Esophagus muscularis mucosa (tissue), 4 donors: ENCODE measurements at regions not wholly inside any gene's neighbourhood (a gene's known extent, or its start where the extent isn't known, plus 50 kb on each side); places are given as distances from the start of the nearest gene placed in this dataset.

Experiments used
- DNase-seq: peaks from one replicate; pipeline ENCODE4 v3.0.0-alpha.2; 2017; ENCODE audit errors: extremely low spot score
- H3K27ac ChIP-seq, 4 donors: fragments of 200-600 bp; sonication (generic); replicated peaks in 1 of 4; 1 replicate in 3 of 4; 2 replicates in 1 of 4; pipeline ENCODE4 v1.5.1; 2016 to 2019; ENCODE audit warnings: mild to moderate bottlenecking in 1 of 4
- H3K27me3 ChIP-seq, 4 donors: fragments of 200-600 bp; sonication (generic); one replicate each; pipeline versions ENCODE4 v1.5.1 to v1.6.0; 2016 to 2019
- H3K36me3 ChIP-seq, 4 donors: fragments of 200-600 bp; sonication (generic); one replicate each; pipeline ENCODE4 v1.5.1; 2016 to 2019
- H3K4me1 ChIP-seq, 4 donors: fragments of 200-600 bp; sonication (generic); one replicate each; pipeline ENCODE4 v1.5.1; 2016 to 2019
- H3K4me3 ChIP-seq, 4 donors: fragments of 200-600 bp; sonication (generic); 1 replicate in 2 of 4; 2 replicates in 2 of 4; pipeline ENCODE4 v1.5.1; 2016 to 2019; ENCODE audit warnings: mild to moderate bottlenecking in 4 of 4, moderate library complexity in 1 of 4
- H3K9me3 ChIP-seq, 4 donors: fragments of 200-600 bp; sonication (generic); 1 replicate in 3 of 4; 2 replicates in 1 of 4; pipeline ENCODE4 v1.5.1; 2016 to 2019
- EP300 ChIP-seq: sonication (generic); formaldehyde crosslinking; IDR thresholded peaks from one replicate; pipeline ENCODE4 v1.6.1; 2017; ENCODE audit warnings: antibody characterized with exemption
- POLR2A ChIP-seq: fragments of 450-650 bp; IDR thresholded peaks from one replicate; pipeline ENCODE4 v1.6.1; 2017; ENCODE audit warnings: antibody characterized with exemption, moderate library complexity, mild to moderate bottlenecking, low read depth
- POLR2AphosphoS5 ChIP-seq, 2 donors: sonication (generic); formaldehyde crosslinking; IDR thresholded peaks; one replicate each; pipeline ENCODE4 v1.6.1; 2017; ENCODE audit warnings: antibody characterized with exemption in 2 of 2
- WGBS: methylation state at CpG from one replicate; pipeline ENCODE4 v1.1.5; 2018; 5-methylcytosine and 5-hydroxymethylcytosine counted together
- intact Hi-C: fragments of 100-400 bp; cut with DNase I; formaldehyde crosslinking; loops from one replicate; pipeline ENCODE4 v1.15.1; 2023
- TF ChIP-seq, protein P1 (sequence below), 3 experiments: fragments of 200-600 bp in 2 of 3; fragments of 450-650 bp in 1 of 3; sonication (generic) in 2 of 3; IDR thresholded peaks; one replicate each; pipeline ENCODE4 v1.5.1; 2017 to 2019; ENCODE audit warnings: antibody characterized with exemption in 3 of 3, mild to moderate bottlenecking in 2 of 3, moderate library complexity in 1 of 3

GRCh38 chr11:45440111-45440510 lies 154.0 kb upstream of the SYT13 start:
- no peaks in the 10 kb centered on the region for H3K4me1 ChIP-seq
- H3K27ac ChIP-seq, result no peak overlapping the region
- WGBS, result 85% methylated on average over 2 of the region's 2 CpGs
- H3K36me3 ChIP-seq, result no peaks in the 10 kb centered on the region
- H3K4me3 ChIP-seq, result no peak overlapping the region
- TF ChIP-seq POLR2A, result no peak
- TF ChIP-seq EP300, result no peak
- TF ChIP-seq POLR2AphosphoS5 (IDR thresholded peaks at IDR 0.05), result no peak
- TF ChIP-seq, protein P1, sequence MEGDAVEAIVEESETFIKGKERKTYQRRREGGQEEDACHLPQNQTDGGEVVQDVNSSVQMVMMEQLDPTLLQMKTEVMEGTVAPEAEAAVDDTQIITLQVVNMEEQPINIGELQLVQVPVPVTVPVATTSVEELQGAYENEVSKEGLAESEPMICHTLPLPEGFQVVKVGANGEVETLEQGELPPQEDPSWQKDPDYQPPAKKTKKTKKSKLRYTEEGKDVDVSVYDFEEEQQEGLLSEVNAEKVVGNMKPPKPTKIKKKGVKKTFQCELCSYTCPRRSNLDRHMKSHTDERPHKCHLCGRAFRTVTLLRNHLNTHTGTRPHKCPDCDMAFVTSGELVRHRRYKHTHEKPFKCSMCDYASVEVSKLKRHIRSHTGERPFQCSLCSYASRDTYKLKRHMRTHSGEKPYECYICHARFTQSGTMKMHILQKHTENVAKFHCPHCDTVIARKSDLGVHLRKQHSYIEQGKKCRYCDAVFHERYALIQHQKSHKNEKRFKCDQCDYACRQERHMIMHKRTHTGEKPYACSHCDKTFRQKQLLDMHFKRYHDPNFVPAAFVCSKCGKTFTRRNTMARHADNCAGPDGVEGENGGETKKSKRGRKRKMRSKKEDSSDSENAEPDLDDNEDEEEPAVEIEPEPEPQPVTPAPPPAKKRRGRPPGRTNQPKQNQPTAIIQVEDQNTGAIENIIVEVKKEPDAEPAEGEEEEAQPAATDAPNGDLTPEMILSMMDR (IDR thresholded peaks at IDR 0.05), result no peak
- intact Hi-C loops, result no loop called here
- H3K9me3 ChIP-seq, result peaks cover 0 to 10% (median 4%) of the 10 kb centered on the region in 4 donors
- no peak for DNase-seq
- peaks cover 0 to 46% (median 0%) of the 10 kb centered on the region in 4 donors for H3K27me3 ChIP-seq

- H3K9me3 ChIP-seq, result peaks cover 0 to 10% (median 4%) of the 10 kb centered on the region in 4 donors
- TF ChIP-seq EP300 (no peak), POLR2AphosphoS5 (IDR thresholded peaks at IDR 0.05) (no peak), POLR2A (no peak)
- TF ChIP-seq, protein P1 (IDR thresholded peaks at IDR 0.05), result no peak
- intact Hi-C loops, result no loop called here
- H3K36me3 ChIP-seq, result no peaks in the 10 kb centered on the region
- no peak for DNase-seq
- H3K27me3 ChIP-seq, result peaks cover 0 to 27% (median 0%) of the 10 kb centered on the region in 4 donors
- 82% methylated on average over 1 of the region's 1 CpG for WGBS
- H3K27ac ChIP-seq, result no peak overlapping the region
- no peaks in the 10 kb centered on the region for H3K4me1 ChIP-seq
- H3K4me3 ChIP-seq, result no peak overlapping the region
Measured at GRCh38 chr11:45436966-45437365, 150.8 kb upstream of the SYT13 start.

- Histone ChIP-seq H3K36me3 (no peaks in the 10 kb centered on the region), H3K4me3 (no peak overlapping the region), H3K9me3 (peaks cover 0 to 10% (median 4%) of the 10 kb centered on the region in 4 donors), H3K27me3 (peaks cover 0 to 29% (median 0%) of the 10 kb centered on the region in 4 donors), H3K27ac (no peak overlapping the region), H3K4me1 (no peaks in the 10 kb centered on the region)
- WGBS, result 39% methylated on average over 2 of the region's 2 CpGs
- intact Hi-C loops, result no loop called here
- no peak for TF ChIP-seq POLR2A
- TF ChIP-seq EP300, result no peak
- TF ChIP-seq, protein P1 (IDR thresholded peaks at IDR 0.05), result no peak
- no peak for TF ChIP-seq POLR2AphosphoS5 (IDR thresholded peaks at IDR 0.05)
- DNase-seq, result no peak
Measured at GRCh38 chr11:45436118-45436517, 150.0 kb upstream of the SYT13 start.

DNA sequence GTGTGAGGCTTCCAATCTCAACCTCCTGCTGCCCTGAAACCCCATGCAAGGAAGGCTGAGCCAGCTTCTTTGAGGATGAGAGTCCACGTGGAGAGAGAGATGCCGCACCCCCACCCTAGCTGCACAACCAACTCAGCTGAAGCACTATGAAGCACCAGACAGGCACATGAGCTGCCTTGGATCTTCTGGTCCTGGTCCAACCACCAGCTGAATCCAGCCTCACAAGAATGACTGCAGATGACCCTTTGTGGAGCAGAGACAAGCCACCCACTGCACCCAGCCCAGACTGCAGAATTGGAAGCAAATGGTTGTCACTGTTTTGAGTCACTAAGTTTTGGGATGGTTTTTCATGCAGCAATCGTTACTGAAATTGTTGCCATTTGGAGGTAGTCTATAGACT lies 149.6 kb upstream of the SYT13 start:
- intact Hi-C loops, result no loop called here
- 61% methylated on average over 3 of the region's 3 CpGs for WGBS
- no peaks in the 10 kb centered on the region for H3K4me1 ChIP-seq
- peaks cover 0 to 10% (median 4%) of the 10 kb centered on the region in 4 donors for H3K9me3 ChIP-seq
- no peaks in the 10 kb centered on the region for H3K36me3 ChIP-seq
- no peak overlapping the region for H3K27ac ChIP-seq
- no peak for DNase-seq
- peaks cover 0 to 34% (median 0%) of the 10 kb centered on the region in 4 donors for H3K27me3 ChIP-seq
- TF ChIP-seq EP300 (no peak), POLR2A (no peak), POLR2AphosphoS5 (IDR thresholded peaks at IDR 0.05) (no peak)
- TF ChIP-seq, protein P1 (IDR thresholded peaks at IDR 0.05), result no peak
- H3K4me3 ChIP-seq, result no peak overlapping the region

DNA sequence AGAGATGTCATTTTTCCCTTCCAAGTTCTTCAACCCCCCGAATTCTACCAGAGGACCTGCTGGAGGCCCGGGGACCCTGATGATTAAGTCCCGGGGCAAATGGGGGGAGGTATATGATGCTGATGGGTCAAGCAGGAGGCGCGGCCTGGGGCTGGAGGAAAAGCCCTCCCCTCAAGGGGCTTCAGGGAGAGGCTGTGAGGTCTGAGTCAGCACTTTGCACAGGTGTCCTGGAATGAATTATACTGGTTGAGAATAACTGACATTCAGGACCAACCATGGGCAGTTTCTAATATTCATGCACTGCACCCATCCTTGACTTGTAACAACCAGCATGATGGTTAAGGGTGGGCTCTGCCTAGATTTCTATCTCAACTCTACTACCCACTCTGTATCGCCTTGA lies 146.8 kb upstream of the SYT13 start:
- no peak for DNase-seq
- no peak for TF ChIP-seq POLR2A

More for the DNA sequence above, 146.8 kb upstream of the SYT13 start:
- intact Hi-C loops, result no loop called here
- H3K36me3 ChIP-seq, result no peaks in the 10 kb centered on the region
- peaks cover 0 to 52% (median 0%) of the 10 kb centered on the region in 4 donors for H3K27me3 ChIP-seq
- H3K27ac ChIP-seq, result no peak overlapping the region
- H3K4me3 ChIP-seq, result no peak overlapping the region
- 90% methylated on average over 6 of the region's 6 CpGs for WGBS
- no peaks in the 10 kb centered on the region for H3K9me3 ChIP-seq
- no peaks in the 10 kb centered on the region for H3K4me1 ChIP-seq
